Upper lobe of right lung (tissue), 1 donor: ENCODE measurements at regions not wholly inside any gene's neighbourhood (a gene's known extent, or its start where the extent isn't known, plus 50 kb on each side); places are given as distances from the start of the nearest gene placed in this dataset.

Source experiments
- ATAC-seq: fragments of 200-7000 bp; cut with Tn5 transposase; one replicate; pipeline ENCODE4 v1.9.1; 2020; ENCODE audit warnings: mild to moderate bottlenecking, moderate library complexity
- DNase-seq: peaks from one replicate; pipeline ENCODE4 v3.0.0-alpha.2; 2020
- H3K27ac ChIP-seq: fragments of 200-600 bp; one replicate; pipeline ENCODE4 v1.8.0; 2022
- H3K27me3 ChIP-seq: fragments of 200-600 bp; one replicate; pipeline ENCODE4 v1.8.0; 2022; ENCODE audit warnings: mild to moderate bottlenecking
- H3K36me3 ChIP-seq: fragments of 200-600 bp; one replicate; pipeline ENCODE4 v1.8.0; 2022
- H3K4me1 ChIP-seq: fragments of 200-600 bp; one replicate; pipeline ENCODE4 v1.8.0; 2022
- H3K4me3 ChIP-seq: fragments of 200-600 bp; one replicate; pipeline ENCODE4 v1.8.0; 2022; ENCODE audit warnings: mild to moderate bottlenecking
- H3K9me3 ChIP-seq: fragments of 200-600 bp; one replicate; pipeline ENCODE4 v1.8.0; 2022
- CTCF ChIP-seq: fragments of 200-600 bp; IDR thresholded peaks from one replicate; pipeline ENCODE4 v1.8.0; 2022; ENCODE audit warnings: antibody characterized with exemption
- intact Hi-C: fragments of 100-400 bp; cut with DNase I; formaldehyde crosslinking; loops from one replicate; pipeline ENCODE4 v1.11.0; 2022
- donor health status: DM: no; HTN: yes; CAD: no; lungs with severe emphysema.

- H3K4me3 ChIP-seq = no peak overlapping the region
- peak overlapping the region; percentile 65 for H3K27ac ChIP-seq
- intact Hi-C loops = no loop called here
- DNase-seq = no peak
- no peaks in the 10 kb centered on the region for H3K27me3 ChIP-seq
- no peaks in the 10 kb centered on the region for H3K36me3 ChIP-seq
- peaks cover 33% of the 10 kb centered on the region for H3K4me1 ChIP-seq
- H3K9me3 ChIP-seq = no peaks in the 10 kb centered on the region
- no peak for TF ChIP-seq CTCF
- ATAC-seq = peak; percentile 69
Measured at GRCh38 chr15:69758810-69759790, 306.5 kb downstream of the RPLP1 start.

GRCh38 chr15:69760258-69760845 is 307.7 kb downstream of the RPLP1 start:
- no peak for TF ChIP-seq CTCF
- H3K27me3 ChIP-seq = no peaks in the 10 kb centered on the region
- H3K36me3 ChIP-seq = no peaks in the 10 kb centered on the region
- H3K27ac ChIP-seq = peak overlapping the region; percentile 65
- ATAC-seq = peak; percentile 63
- H3K9me3 ChIP-seq = no peaks in the 10 kb centered on the region
- intact Hi-C loops = no loop called here
- H3K4me3 ChIP-seq = no peak overlapping the region
- no peak for DNase-seq
- peaks cover 29% of the 10 kb centered on the region for H3K4me1 ChIP-seq

GRCh38 chr15:69760890-69761568 is 308.4 kb downstream of the RPLP1 start:
- peak overlapping the region; percentile 65 for H3K27ac ChIP-seq
- no peaks in the 10 kb centered on the region for H3K36me3 ChIP-seq
- H3K9me3 ChIP-seq = no peaks in the 10 kb centered on the region
- no peak for TF ChIP-seq CTCF
- no peak overlapping the region for H3K4me3 ChIP-seq
- DNase-seq (no peak), ATAC-seq (peak; percentile 81)
- no peaks in the 10 kb centered on the region for H3K27me3 ChIP-seq
- H3K4me1 ChIP-seq = peaks cover 27% of the 10 kb centered on the region
- intact Hi-C loops = no loop called here

GRCh38 chr15:69762373-69763148 is 309.9 kb downstream of the RPLP1 start:
- Histone ChIP-seq H3K9me3 (no peaks in the 10 kb centered on the region), H3K36me3 (no peaks in the 10 kb centered on the region), H3K27me3 (no peaks in the 10 kb centered on the region), H3K4me3 (no peak overlapping the region), H3K27ac (no peak overlapping the region), H3K4me1 (peaks cover 27% of the 10 kb centered on the region)
- intact Hi-C loops = no loop called here
- no peak for DNase-seq
- no peak for ATAC-seq
- no peak for TF ChIP-seq CTCF

GRCh38 chr15:69763831-69764230 is 311.2 kb downstream of the RPLP1 start:
- Histone ChIP-seq H3K4me1 (peaks cover 18% of the 10 kb centered on the region), H3K36me3 (no peaks in the 10 kb centered on the region), H3K9me3 (no peaks in the 10 kb centered on the region), H3K4me3 (no peak overlapping the region), H3K27ac (no peak overlapping the region), H3K27me3 (no peaks in the 10 kb centered on the region)
- intact Hi-C loops = no loop called here
- ATAC-seq (no peak), DNase-seq (no peak)
- no peak for TF ChIP-seq CTCF
